Activated T-helper 2 cell treated with anti-CD3 and anti-CD28 coated beads, Interferon-gamma antibody, Interleukin-2, Interleukin-4, amounts not matched to agents 10 μg/mL and 5 μg/mL and 100 μg/mL, durations not matched to agents 14 hours and 24 hours and 36 hours (primary cell): ENCODE measurements at regions not wholly inside any gene's neighbourhood (a gene's known extent, or its start where the extent isn't known, plus 50 kb on each side); places are given as distances from the start of the nearest gene placed in this dataset.

Experiments used
- DNase-seq: peaks from one replicate; pipeline ENCODE4 v3.0.0; 2021; ENCODE audit warnings: low spot score
- H3K27ac Mint-ChIP-seq: one replicate; pipeline ENCODE4 v1.8.0; 2021; ENCODE audit warnings: mixed read lengths
- H3K27me3 Mint-ChIP-seq: one replicate; pipeline ENCODE4 v1.8.0; 2021; ENCODE audit warnings: low read depth, mixed read lengths
- H3K36me3 Mint-ChIP-seq: one replicate; pipeline ENCODE4 v1.8.0; 2021; ENCODE audit warnings: low read depth, mixed read lengths
- H3K4me1 Mint-ChIP-seq: one replicate; pipeline ENCODE4 v1.8.0; 2021; ENCODE audit warnings: low read depth, mixed read lengths
- H3K4me3 Mint-ChIP-seq: one replicate; pipeline ENCODE4 v1.8.0; 2021; ENCODE audit warnings: low read depth, mild to moderate bottlenecking, moderate library complexity, mixed read lengths
- H3K9me3 Mint-ChIP-seq: one replicate; pipeline ENCODE4 v1.8.0; 2021; ENCODE audit warnings: mixed read lengths
- intact Hi-C: fragments of 100-400 bp; cut with micrococcal nuclease; formaldehyde crosslinking; loops from one replicate; pipeline ENCODE4 v1.15.1; 2023

- DNase-seq: no peak
- Mint-ChIP-seq H3K4me1 (no peaks in the 10 kb centered on the region), H3K27me3 (no peaks in the 10 kb centered on the region), H3K9me3 (no peaks in the 10 kb centered on the region), H3K4me3 (no peak overlapping the region), H3K36me3 (no peaks in the 10 kb centered on the region), H3K27ac (no peak overlapping the region)
- intact Hi-C loops: no loop called here
Observed at GRCh38 chr4:126221282-126221681, 906.5 kb downstream of the FAT4 start.

GRCh38 chr4:126221717-126222340 is 907.1 kb downstream of the FAT4 start:
- Mint-ChIP-seq H3K27me3 (no peaks in the 10 kb centered on the region), H3K4me3 (no peak overlapping the region), H3K36me3 (no peaks in the 10 kb centered on the region), H3K9me3 (no peaks in the 10 kb centered on the region), H3K27ac (no peak overlapping the region), H3K4me1 (no peaks in the 10 kb centered on the region)
- no peak for DNase-seq
- intact Hi-C loops: no loop called here

GRCh38 chr4:126223784-126224407 is 909.1 kb downstream of the FAT4 start:
- no peaks in the 10 kb centered on the region for H3K4me1 Mint-ChIP-seq
- no peak overlapping the region for H3K27ac Mint-ChIP-seq
- no peak overlapping the region for H3K4me3 Mint-ChIP-seq
- H3K36me3 Mint-ChIP-seq: no peaks in the 10 kb centered on the region
- no peaks in the 10 kb centered on the region for H3K27me3 Mint-ChIP-seq
- H3K9me3 Mint-ChIP-seq: no peaks in the 10 kb centered on the region
- intact Hi-C loops: no loop called here
- DNase-seq: no peak

- H3K9me3 Mint-ChIP-seq: peaks cover 20% of the 10 kb centered on the region
- no peak overlapping the region for H3K27ac Mint-ChIP-seq
- intact Hi-C loops: no loop called here
- no peak for DNase-seq
- no peaks in the 10 kb centered on the region for H3K36me3 Mint-ChIP-seq
- no peaks in the 10 kb centered on the region for H3K27me3 Mint-ChIP-seq
- no peaks in the 10 kb centered on the region for H3K4me1 Mint-ChIP-seq
- H3K4me3 Mint-ChIP-seq: no peak overlapping the region
Observed at GRCh38 chr4:126227428-126227827, 912.7 kb downstream of the FAT4 start.

GRCh38 chr4:126230269-126230668 is 915.5 kb downstream of the FAT4 start:
- Mint-ChIP-seq H3K27ac (no peak overlapping the region), H3K4me3 (no peak overlapping the region), H3K27me3 (no peaks in the 10 kb centered on the region), H3K4me1 (no peaks in the 10 kb centered on the region), H3K9me3 (peaks cover 30% of the 10 kb centered on the region), H3K36me3 (no peaks in the 10 kb centered on the region)
- DNase-seq: no peak
- intact Hi-C loops: no loop called here

DNA sequence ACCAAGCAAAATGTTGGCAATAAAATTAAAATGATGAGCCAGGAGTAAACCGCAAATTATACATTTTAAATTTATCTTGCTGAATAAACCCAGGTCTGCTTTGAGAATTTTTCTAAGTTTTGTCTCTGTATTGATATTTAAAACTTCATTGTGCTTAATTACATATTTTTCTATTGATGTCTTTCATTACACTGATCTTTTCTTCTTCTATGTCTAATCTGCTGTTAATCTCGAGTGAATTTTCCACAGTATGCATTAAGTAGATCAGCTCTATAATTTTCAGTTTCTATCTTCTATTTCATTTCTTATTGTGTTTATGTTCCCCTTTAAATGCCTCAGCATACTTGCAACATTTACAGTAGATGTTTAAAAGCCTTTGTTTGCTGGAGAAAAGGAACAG is 918.7 kb downstream of the FAT4 start:
- intact Hi-C loops: no loop called here
- no peak for DNase-seq
- Mint-ChIP-seq H3K27me3 (no peaks in the 10 kb centered on the region), H3K4me3 (no peak overlapping the region), H3K27ac (no peak overlapping the region), H3K9me3 (peaks cover 45% of the 10 kb centered on the region), H3K36me3 (no peaks in the 10 kb centered on the region), H3K4me1 (no peaks in the 10 kb centered on the region)

DNA sequence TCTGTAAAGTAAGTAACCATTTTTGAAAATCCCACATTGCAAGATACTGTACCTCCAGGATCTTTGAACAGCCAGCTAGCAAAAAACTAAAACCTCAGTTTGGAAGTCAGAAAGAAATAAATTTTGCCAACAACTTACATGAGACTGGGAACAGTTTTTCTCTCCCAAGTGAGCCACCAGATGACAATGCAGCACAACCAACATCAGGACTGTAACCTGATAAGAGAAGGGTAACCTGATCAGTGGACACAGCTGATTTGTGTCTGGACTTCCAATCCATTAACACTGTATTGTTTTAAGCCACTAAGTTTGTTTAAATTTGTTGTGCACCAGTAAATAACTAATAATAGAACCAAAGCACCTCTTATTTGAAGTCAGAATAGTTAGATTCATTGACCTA is 923.3 kb downstream of the FAT4 start:
- DNase-seq: no peak
- intact Hi-C loops: no loop called here

DNA sequence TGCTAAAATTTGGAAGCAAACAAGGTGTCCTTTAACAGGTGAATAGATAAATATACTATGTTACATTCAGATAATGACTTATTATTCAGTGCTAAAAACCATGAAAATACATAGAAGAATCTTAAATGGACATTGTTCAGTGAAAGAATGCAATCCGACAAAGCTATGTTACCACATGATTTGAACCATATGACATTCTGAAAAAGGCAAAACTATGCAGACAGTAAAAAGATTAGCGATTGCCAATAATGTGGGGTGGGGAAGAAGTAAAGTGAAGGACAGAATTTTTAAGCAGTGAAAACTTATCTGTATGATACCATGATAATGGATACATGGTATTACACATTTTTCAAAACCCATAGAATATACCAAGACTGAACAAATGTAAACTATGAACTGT is 926.9 kb downstream of the FAT4 start:
- intact Hi-C loops: no loop called here
- Mint-ChIP-seq H3K4me3 (no peak overlapping the region), H3K9me3 (peaks cover 24% of the 10 kb centered on the region), H3K27me3 (no peaks in the 10 kb centered on the region), H3K4me1 (no peaks in the 10 kb centered on the region), H3K36me3 (no peaks in the 10 kb centered on the region), H3K27ac (no peak overlapping the region)
- no peak for DNase-seq

More for the DNA sequence above, 923.3 kb downstream of the FAT4 start:
- Mint-ChIP-seq H3K4me1 (no peaks in the 10 kb centered on the region), H3K27me3 (no peaks in the 10 kb centered on the region), H3K36me3 (no peaks in the 10 kb centered on the region), H3K9me3 (peaks cover 28% of the 10 kb centered on the region), H3K4me3 (no peak overlapping the region), H3K27ac (no peak overlapping the region)

- H3K9me3 Mint-ChIP-seq: peaks cover 15% of the 10 kb centered on the region
- no peaks in the 10 kb centered on the region for H3K36me3 Mint-ChIP-seq
- H3K27ac Mint-ChIP-seq: no peak overlapping the region
- intact Hi-C loops: no loop called here
- no peak overlapping the region for H3K4me3 Mint-ChIP-seq
- H3K4me1 Mint-ChIP-seq: no peaks in the 10 kb centered on the region
- no peaks in the 10 kb centered on the region for H3K27me3 Mint-ChIP-seq
- DNase-seq: no peak
Observed at GRCh38 chr4:126242679-126243390, 928.1 kb downstream of the FAT4 start.

- no peaks in the 10 kb centered on the region for H3K36me3 Mint-ChIP-seq
- intact Hi-C loops: no loop called here
- H3K4me3 Mint-ChIP-seq: no peak overlapping the region
- no peaks in the 10 kb centered on the region for H3K4me1 Mint-ChIP-seq
- H3K9me3 Mint-ChIP-seq: peaks cover 8% of the 10 kb centered on the region
- no peaks in the 10 kb centered on the region for H3K27me3 Mint-ChIP-seq
- no peak overlapping the region for H3K27ac Mint-ChIP-seq
- no peak for DNase-seq
Observed at GRCh38 chr4:126247409-126247808, 932.7 kb downstream of the FAT4 start.

GRCh38 chr4:126250006-126250405 is 935.3 kb downstream of the FAT4 start:
- peaks cover 7% of the 10 kb centered on the region for H3K9me3 Mint-ChIP-seq
- no peaks in the 10 kb centered on the region for H3K4me1 Mint-ChIP-seq
- intact Hi-C loops: no loop called here
- no peak overlapping the region for H3K4me3 Mint-ChIP-seq
- no peaks in the 10 kb centered on the region for H3K36me3 Mint-ChIP-seq
- no peak for DNase-seq
- no peaks in the 10 kb centered on the region for H3K27me3 Mint-ChIP-seq
- H3K27ac Mint-ChIP-seq: no peak overlapping the region

DNA sequence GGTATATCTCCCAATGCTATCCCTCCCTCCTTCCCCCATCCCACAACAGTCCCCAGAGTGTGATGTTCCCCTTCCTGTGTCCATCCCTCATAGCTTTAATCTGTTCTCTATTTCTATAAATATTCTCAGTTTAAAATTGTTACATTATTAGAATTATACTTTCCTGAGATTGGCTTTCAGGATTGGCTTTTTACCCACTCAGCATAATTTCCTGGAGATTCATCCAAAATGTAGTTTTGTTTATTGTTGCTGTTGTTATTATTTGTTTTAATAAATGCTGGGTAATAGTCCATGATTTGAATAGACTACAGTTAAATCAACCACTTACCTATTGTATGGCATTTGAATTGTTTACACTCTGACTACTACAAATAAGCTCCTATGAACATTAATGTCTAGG is 936.4 kb downstream of the FAT4 start:
- Mint-ChIP-seq H3K4me3 (no peak overlapping the region), H3K27ac (no peak overlapping the region), H3K36me3 (no peaks in the 10 kb centered on the region), H3K9me3 (no peaks in the 10 kb centered on the region), H3K4me1 (no peaks in the 10 kb centered on the region), H3K27me3 (no peaks in the 10 kb centered on the region)
- DNase-seq: no peak
- intact Hi-C loops: no loop called here

GRCh38 chr4:126262665-126263064 is 947.9 kb downstream of the FAT4 start:
- Mint-ChIP-seq H3K9me3 (peaks cover 9% of the 10 kb centered on the region), H3K36me3 (no peaks in the 10 kb centered on the region), H3K27ac (no peak overlapping the region), H3K27me3 (no peaks in the 10 kb centered on the region), H3K4me1 (no peaks in the 10 kb centered on the region), H3K4me3 (no peak overlapping the region)
- DNase-seq: no peak
- intact Hi-C loops: no loop called here
